Thyroid gland (tissue), 4 donors: ENCODE measurements at regions not wholly inside any gene's neighbourhood (a gene's known extent, or its start where the extent isn't known, plus 50 kb on each side); places are given as distances from the start of the nearest gene placed in this dataset.

Experiments
- DNase-seq, 2 donors: peaks; one replicate each; pipeline ENCODE4 v3.0.0-alpha.2; 2019
- H3K27ac ChIP-seq, 3 donors: fragments of 200-600 bp; sonication (generic); 1 replicate in 2 of 3; 2 replicates in 1 of 3; pipeline ENCODE4 v1.5.1; 2016 to 2019; ENCODE audit warnings: mild to moderate bottlenecking in 1 of 3, moderate library complexity in 1 of 3
- H3K27me3 ChIP-seq: fragments of 200-600 bp; sonication (generic); one replicate; pipeline ENCODE4 v1.5.1; 2019
- H3K36me3 ChIP-seq, 2 donors: fragments of 200-600 bp; sonication (generic); one replicate each; pipeline ENCODE4 v1.5.1; 2016 to 2019
- H3K4me1 ChIP-seq, 2 donors: fragments of 200-600 bp; sonication (generic); one replicate each; pipeline ENCODE4 v1.5.1; 2017 to 2019
- H3K4me3 ChIP-seq, 3 donors: fragments of 200-600 bp; sonication (generic); replicated peaks in 1 of 3; 1 replicate in 2 of 3; 2 replicates in 1 of 3; pipeline ENCODE4 v1.5.1; 2016; ENCODE audit warnings: mild to moderate bottlenecking in 1 of 3
- H3K9me3 ChIP-seq: fragments of 200-600 bp; sonication (generic); one replicate; pipeline ENCODE4 v1.5.1; 2017
- POLR2A ChIP-seq, 2 donors: fragments of 450-650 bp; IDR thresholded peaks; one replicate each; pipeline ENCODE4 v1.6.1; 2017; ENCODE audit warnings: antibody characterized with exemption in 2 of 2, mild to moderate bottlenecking in 2 of 2, moderate library complexity in 1 of 2
- WGBS, 2 donors: methylation state at CpG; one replicate each; pipeline ENCODE4 v1.1.5; 2017; 5-methylcytosine and 5-hydroxymethylcytosine counted together
- intact Hi-C: fragments of 100-400 bp; cut with DNase I; formaldehyde crosslinking; loops from one replicate; pipeline ENCODE4 v1.15.1; 2023
- TF ChIP-seq, protein P1 (sequence below), 6 experiments: fragments of 200-600 bp in 3 of 6; fragments of 450-650 bp in 3 of 6; sonication (generic) in 3 of 6; IDR thresholded peaks; one replicate each; pipeline ENCODE4 v1.5.1; 2016 to 2019; ENCODE audit warnings: antibody characterized with exemption in 6 of 6, mild to moderate bottlenecking in 2 of 6, inconsistent platforms in 1 of 6, moderate library complexity in 1 of 6

DNA sequence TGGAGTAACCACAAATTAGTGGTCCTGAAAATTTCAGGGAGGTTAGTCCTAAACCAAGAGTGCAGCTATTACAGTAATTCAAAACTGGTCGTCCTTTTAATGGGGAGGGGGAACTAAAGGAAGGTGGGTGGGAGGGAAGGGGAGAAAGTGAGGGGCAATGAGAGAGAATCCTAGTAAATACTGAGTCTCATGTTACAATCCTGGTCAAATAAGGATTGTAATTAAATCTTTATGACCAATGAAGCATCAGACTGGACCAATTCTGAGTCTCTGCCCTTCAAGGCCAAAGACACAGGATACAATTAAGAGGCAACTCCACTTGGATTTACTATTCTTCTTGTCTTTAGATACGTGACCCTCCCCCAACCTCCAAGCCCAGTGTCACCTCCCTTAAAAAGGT is 262.9 kb downstream of the BCL11A start:
- Histone ChIP-seq H3K27ac (no peak overlapping the region), H3K4me3 (no peak overlapping the region)
- DNase-seq: no peak

DNA sequence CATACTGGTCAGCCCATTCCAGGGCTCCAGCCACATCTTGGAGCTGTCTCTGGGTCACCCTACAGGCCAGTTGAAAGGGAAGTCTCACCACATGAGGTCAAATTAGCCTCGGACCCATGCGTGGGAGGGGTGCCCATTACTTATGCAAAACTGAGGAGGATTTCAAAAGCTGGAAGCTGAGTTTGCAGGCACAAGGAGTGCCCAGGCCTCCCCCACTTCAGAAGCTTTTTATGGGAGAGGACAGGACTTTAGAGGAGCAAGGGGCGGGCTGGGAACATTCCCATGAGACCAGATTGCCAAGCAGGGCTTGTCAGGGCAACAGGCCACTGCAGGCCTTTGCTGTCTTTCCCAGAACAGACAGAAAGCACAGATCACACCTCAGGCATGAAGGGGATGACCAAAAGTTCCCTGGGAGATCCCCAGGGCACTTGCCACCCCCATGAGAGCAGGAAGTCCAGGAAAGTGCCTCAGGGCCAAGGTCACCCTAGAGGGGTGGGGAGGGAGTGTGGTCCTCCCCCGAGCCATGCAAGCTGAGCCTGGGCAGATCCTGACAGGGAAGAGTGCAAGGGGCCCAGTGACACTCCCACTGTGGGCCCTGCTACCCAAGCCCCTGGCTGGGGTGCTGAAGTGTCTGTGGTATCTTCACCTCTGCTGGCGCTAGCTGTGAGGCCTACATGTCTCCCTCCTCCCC is 267.7 kb downstream of the BCL11A start:
- Histone ChIP-seq H3K4me1 (no peaks in the 10 kb centered on the region), H3K27me3 (no peaks in the 10 kb centered on the region), H3K27ac (no peak overlapping the region), H3K9me3 (no peaks in the 10 kb centered on the region), H3K36me3 (no peaks in the 10 kb centered on the region), H3K4me3 (no peak overlapping the region)
- WGBS, 2 donors: 69 to 91% methylated on average over 5 of the region's 5 CpGs
- no peak for DNase-seq
- intact Hi-C loops: no loop called here
- TF ChIP-seq, protein P1, sequence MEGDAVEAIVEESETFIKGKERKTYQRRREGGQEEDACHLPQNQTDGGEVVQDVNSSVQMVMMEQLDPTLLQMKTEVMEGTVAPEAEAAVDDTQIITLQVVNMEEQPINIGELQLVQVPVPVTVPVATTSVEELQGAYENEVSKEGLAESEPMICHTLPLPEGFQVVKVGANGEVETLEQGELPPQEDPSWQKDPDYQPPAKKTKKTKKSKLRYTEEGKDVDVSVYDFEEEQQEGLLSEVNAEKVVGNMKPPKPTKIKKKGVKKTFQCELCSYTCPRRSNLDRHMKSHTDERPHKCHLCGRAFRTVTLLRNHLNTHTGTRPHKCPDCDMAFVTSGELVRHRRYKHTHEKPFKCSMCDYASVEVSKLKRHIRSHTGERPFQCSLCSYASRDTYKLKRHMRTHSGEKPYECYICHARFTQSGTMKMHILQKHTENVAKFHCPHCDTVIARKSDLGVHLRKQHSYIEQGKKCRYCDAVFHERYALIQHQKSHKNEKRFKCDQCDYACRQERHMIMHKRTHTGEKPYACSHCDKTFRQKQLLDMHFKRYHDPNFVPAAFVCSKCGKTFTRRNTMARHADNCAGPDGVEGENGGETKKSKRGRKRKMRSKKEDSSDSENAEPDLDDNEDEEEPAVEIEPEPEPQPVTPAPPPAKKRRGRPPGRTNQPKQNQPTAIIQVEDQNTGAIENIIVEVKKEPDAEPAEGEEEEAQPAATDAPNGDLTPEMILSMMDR (IDR thresholded peaks at IDR 0.05): no peak
- no peak for TF ChIP-seq POLR2A (IDR thresholded peaks at IDR 0.05)

More for the DNA sequence above, 262.9 kb downstream of the BCL11A start:
- intact Hi-C loops: no loop called here
- no peaks in the 10 kb centered on the region for H3K9me3 ChIP-seq
- no peaks in the 10 kb centered on the region for H3K36me3 ChIP-seq
- WGBS, 2 donors: 63 to 66% methylated on average over 2 of the region's 2 CpGs
- no peaks in the 10 kb centered on the region for H3K27me3 ChIP-seq
- no peaks in the 10 kb centered on the region for H3K4me1 ChIP-seq
- TF ChIP-seq, protein P1 (IDR thresholded peaks at IDR 0.05): no peak
- no peak for TF ChIP-seq POLR2A (IDR thresholded peaks at IDR 0.05)

DNA sequence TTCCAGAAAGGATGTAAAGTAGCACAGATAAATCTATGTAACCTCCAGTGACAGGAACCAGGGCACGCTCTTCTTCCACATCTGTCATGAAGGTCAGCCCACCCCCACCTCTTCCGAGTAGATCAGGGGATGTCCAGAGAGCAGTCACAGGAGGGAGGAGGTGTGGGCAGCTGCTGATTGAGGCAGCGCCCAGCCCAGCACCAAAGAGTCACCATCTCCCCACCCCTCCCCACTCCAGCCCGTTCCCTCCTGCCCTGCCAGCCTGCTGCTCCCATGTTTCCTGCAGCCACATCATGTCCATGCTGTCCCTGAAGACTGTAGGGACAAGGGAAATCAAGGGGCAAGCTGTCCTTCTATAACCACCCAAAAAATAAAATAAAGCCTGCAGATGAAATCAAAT is 269.8 kb downstream of the BCL11A start:
- no peak overlapping the region for H3K4me3 ChIP-seq
- H3K9me3 ChIP-seq: no peaks in the 10 kb centered on the region
- no peak for DNase-seq
- no peaks in the 10 kb centered on the region for H3K36me3 ChIP-seq
- intact Hi-C loops: no loop called here
- no peaks in the 10 kb centered on the region for H3K27me3 ChIP-seq
- TF ChIP-seq, protein P1 (IDR thresholded peaks at IDR 0.05): no peak
- TF ChIP-seq POLR2A (IDR thresholded peaks at IDR 0.05): no peak
- no peaks in the 10 kb centered on the region for H3K4me1 ChIP-seq
- no peak overlapping the region for H3K27ac ChIP-seq
- 60 to 85% methylated on average over 4 of the region's 4 CpGs for WGBS, 2 donors

DNA sequence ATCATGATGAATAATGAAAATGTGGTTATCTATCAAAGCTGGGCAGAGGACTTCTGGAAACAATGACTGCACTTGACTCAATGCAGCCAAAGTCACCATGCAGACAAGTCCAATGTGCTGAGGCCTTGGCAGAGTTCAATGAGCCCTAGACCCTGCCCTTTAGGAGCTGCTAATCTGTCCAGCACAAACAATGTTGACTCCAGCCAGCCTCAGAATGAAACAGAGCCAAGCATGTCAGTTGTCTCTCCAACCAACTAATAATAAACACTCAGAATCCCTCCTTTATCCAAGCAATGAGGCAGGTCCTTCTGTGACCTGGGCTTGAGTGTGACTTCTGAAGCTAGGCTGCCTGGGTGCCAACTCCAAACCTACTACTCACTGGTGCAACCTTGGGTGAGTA is 270.6 kb downstream of the BCL11A start:
- no peak for DNase-seq
- intact Hi-C loops: no loop called here
- Histone ChIP-seq H3K4me1 (no peaks in the 10 kb centered on the region), H3K9me3 (no peaks in the 10 kb centered on the region), H3K36me3 (no peaks in the 10 kb centered on the region), H3K4me3 (no peak overlapping the region), H3K27ac (no peak overlapping the region), H3K27me3 (no peaks in the 10 kb centered on the region)
- TF ChIP-seq, protein P1 (IDR thresholded peaks at IDR 0.05): no peak
- TF ChIP-seq POLR2A (IDR thresholded peaks at IDR 0.05): no peak

DNA sequence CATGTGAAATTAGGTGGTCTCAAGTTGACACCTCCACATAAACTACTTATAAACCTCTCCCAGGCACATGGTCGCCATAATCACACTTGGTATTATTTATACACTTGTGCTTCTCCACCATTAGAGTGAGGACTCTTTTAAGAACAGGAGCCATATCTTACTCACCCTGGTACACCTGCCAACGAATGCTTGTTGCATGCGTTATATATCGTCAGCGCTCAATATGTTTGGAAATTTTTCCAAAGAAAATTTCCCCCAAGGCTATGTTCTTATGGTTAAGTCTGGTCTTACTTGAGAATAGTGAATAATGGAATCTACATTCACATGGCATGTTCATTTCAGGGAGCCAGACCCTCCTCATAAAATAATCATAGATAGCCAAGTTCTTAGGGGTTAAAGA is 271.7 kb downstream of the BCL11A start:
- 82 to 99% methylated on average over 5 of the region's 5 CpGs for WGBS, 2 donors

More for the DNA sequence above, 271.7 kb downstream of the BCL11A start:
- DNase-seq: no peak
- Histone ChIP-seq H3K4me1 (no peaks in the 10 kb centered on the region), H3K36me3 (no peaks in the 10 kb centered on the region), H3K9me3 (no peaks in the 10 kb centered on the region), H3K27me3 (no peaks in the 10 kb centered on the region), H3K27ac (no peak overlapping the region), H3K4me3 (no peak overlapping the region)
- intact Hi-C loops: no loop called here
- TF ChIP-seq POLR2A (IDR thresholded peaks at IDR 0.05): no peak
- TF ChIP-seq, protein P1 (IDR thresholded peaks at IDR 0.05): no peak
